ENCODE measurements at regions not wholly inside any gene's neighbourhood (a gene's known extent, or its start where the extent isn't known, plus 50 kb on each side); places are given as distances from the start of the nearest gene placed in this dataset.

GRCh38 chr6:100096341-100096740 lies 102.3 kb upstream of the MCHR2 start:
- TF ChIP-seq, protein P1, sequence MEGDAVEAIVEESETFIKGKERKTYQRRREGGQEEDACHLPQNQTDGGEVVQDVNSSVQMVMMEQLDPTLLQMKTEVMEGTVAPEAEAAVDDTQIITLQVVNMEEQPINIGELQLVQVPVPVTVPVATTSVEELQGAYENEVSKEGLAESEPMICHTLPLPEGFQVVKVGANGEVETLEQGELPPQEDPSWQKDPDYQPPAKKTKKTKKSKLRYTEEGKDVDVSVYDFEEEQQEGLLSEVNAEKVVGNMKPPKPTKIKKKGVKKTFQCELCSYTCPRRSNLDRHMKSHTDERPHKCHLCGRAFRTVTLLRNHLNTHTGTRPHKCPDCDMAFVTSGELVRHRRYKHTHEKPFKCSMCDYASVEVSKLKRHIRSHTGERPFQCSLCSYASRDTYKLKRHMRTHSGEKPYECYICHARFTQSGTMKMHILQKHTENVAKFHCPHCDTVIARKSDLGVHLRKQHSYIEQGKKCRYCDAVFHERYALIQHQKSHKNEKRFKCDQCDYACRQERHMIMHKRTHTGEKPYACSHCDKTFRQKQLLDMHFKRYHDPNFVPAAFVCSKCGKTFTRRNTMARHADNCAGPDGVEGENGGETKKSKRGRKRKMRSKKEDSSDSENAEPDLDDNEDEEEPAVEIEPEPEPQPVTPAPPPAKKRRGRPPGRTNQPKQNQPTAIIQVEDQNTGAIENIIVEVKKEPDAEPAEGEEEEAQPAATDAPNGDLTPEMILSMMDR (IDR thresholded peaks at IDR 0.05): no peak
- TF ChIP-seq POLR2A (IDR thresholded peaks at IDR 0.05): no peak
- TF ChIP-seq EP300 (IDR thresholded peaks at IDR 0.05): no peak

All from tibial nerve (tissue), 4 donors.